IMR-90 (cell line): ENCODE measurements at regions not wholly inside any gene's neighbourhood (a gene's known extent, or its start where the extent isn't known, plus 50 kb on each side); places are given as distances from the start of the nearest gene placed in this dataset.
A peak's percentile ranks its signal among the peaks of the same experiment; 100 is the strongest.

ENCODE experiments used
- ATAC-seq: fragments of 200-7000 bp; cut with Tn5 transposase; 2 replicates; pipeline ENCODE4 v1.9.1; 2020; ENCODE audit warnings: low read depth, mild to moderate bottlenecking, moderate library complexity
- BruUV-seq: library from RNA; stranded (reverse); fragments of 400-500 nt; replicated peaks from 2 replicates; lab custom pipeline; 2021; lab: Mats Ljungman, UMichigan
- CTCF ChIA-PET: fragments of 300-600 bp; formaldehyde crosslinking; extraction: SDS; loops from one replicate; lab custom pipeline; 2021; ENCODE audit warnings: antibody characterized with exemption; lab: Yijun Ruan, JAX
- POLR2A ChIA-PET: fragments of 300-600 bp; sonication (Branson Sonifier 250); formaldehyde crosslinking; loops from one replicate; lab custom pipeline; 2022; ENCODE audit warnings: antibody characterized with exemption; ENCODE audit not compliant: unreplicated experiment; lab: Charles Lee
- DNase-seq: peaks from one replicate; pipeline ENCODE4 v3.0.0; 2013
- H2AFZ ChIP-seq: replicated peaks from 2 replicates; pipeline ENCODE3; 2013; ENCODE audit warnings: low read length, mild to moderate bottlenecking; ENCODE audit not compliant: poor library complexity
- H2AK5ac ChIP-seq: 2 replicates; pipeline ENCODE4 v1.6.1; 2013; ENCODE audit warnings: low read depth, low read length, inconsistent platforms
- H2AK9ac ChIP-seq: replicated peaks from 2 replicates; pipeline ENCODE3; 2013; ENCODE audit warnings: mild to moderate bottlenecking, low read depth, low read length, moderate library complexity; ENCODE audit not compliant: poor library complexity
- H2BK120ac ChIP-seq: 2 replicates; pipeline ENCODE4 v1.6.1; 2013; ENCODE audit warnings: low read depth, low read length, inconsistent platforms
- H2BK15ac ChIP-seq: 3 replicates; pipeline ENCODE4 v1.6.1; 2013; ENCODE audit warnings: low read depth, low read length, inconsistent platforms
- H2BK20ac ChIP-seq: 2 replicates; pipeline ENCODE4 v1.6.1; 2013; ENCODE audit warnings: low read depth, mild to moderate bottlenecking, inconsistent platforms, low read length, moderate library complexity
- H2BK5ac ChIP-seq: 2 replicates; pipeline ENCODE4 v1.6.1; 2013; ENCODE audit warnings: mild to moderate bottlenecking, low read depth, low read length, inconsistent platforms; ENCODE audit not compliant: poor library complexity, severe bottlenecking
- H3K14ac ChIP-seq: replicated peaks from 2 replicates; pipeline ENCODE4 v1.6.1; 2013; ENCODE audit warnings: low read depth, low read length, inconsistent platforms
- H3K18ac ChIP-seq: 2 replicates; pipeline ENCODE4 v1.6.1; 2013; ENCODE audit warnings: low read depth, low read length, control low read depth
- H3K23ac ChIP-seq: 2 replicates; pipeline ENCODE4 v1.6.1; 2013; ENCODE audit warnings: low read depth, low read length, inconsistent platforms
- H3K27ac ChIP-seq: 2 replicates; pipeline ENCODE4 v1.5.1; 2013; ENCODE audit warnings: mild to moderate bottlenecking, control low read depth, low read length; ENCODE audit not compliant: insufficient read depth
- H3K27me3 ChIP-seq: 2 replicates; pipeline ENCODE4 v1.6.1; 2013; ENCODE audit warnings: low read length; ENCODE audit not compliant: control insufficient read depth, insufficient read depth
- H3K36me3 ChIP-seq: 2 replicates; pipeline ENCODE4 v1.6.1; 2013; ENCODE audit warnings: low read length, mixed read lengths; ENCODE audit not compliant: control insufficient read depth, insufficient read depth
- H3K4ac ChIP-seq: 2 replicates; pipeline ENCODE4 v1.6.1; 2013; ENCODE audit warnings: low read depth, low read length, inconsistent platforms
- H3K4me1 ChIP-seq: 2 replicates; pipeline ENCODE4 v1.6.1; 2013; ENCODE audit warnings: low read length, mixed read lengths; ENCODE audit not compliant: control insufficient read depth, insufficient read depth
- H3K4me2 ChIP-seq: 2 replicates; pipeline ENCODE4 v1.6.1; 2013; ENCODE audit warnings: low read depth, mild to moderate bottlenecking, control low read depth, low read length, moderate library complexity
- H3K4me3 ChIP-seq: 2 replicates; pipeline ENCODE4 v1.5.1; 2013; ENCODE audit warnings: low read depth, mild to moderate bottlenecking, control low read depth, low read length, moderate library complexity; ENCODE audit not compliant: insufficient read depth
- H3K56ac ChIP-seq: 2 replicates; pipeline ENCODE4 v1.6.1; 2013; ENCODE audit warnings: low read length, inconsistent platforms; ENCODE audit not compliant: insufficient read depth; ENCODE audit errors: extremely low read depth
- H3K79me1 ChIP-seq, 2 experiments: 2 replicates each; pipeline ENCODE4 v1.6.1; 2013; ENCODE audit warnings: low read length in 2 of 2, inconsistent platforms in 1 of 2, low read depth in 1 of 2
- H3K9ac ChIP-seq: 2 replicates; pipeline ENCODE4 v1.6.1; 2013; ENCODE audit warnings: low read depth, low read length, control low read depth
- H3K9me1 ChIP-seq: 2 replicates; pipeline ENCODE4 v1.6.1; 2013; ENCODE audit warnings: low read length, inconsistent platforms; ENCODE audit not compliant: insufficient read depth
- H3K9me3 ChIP-seq: 2 replicates; pipeline ENCODE4 v1.6.1; 2013; ENCODE audit warnings: low read length; ENCODE audit not compliant: control insufficient read depth, insufficient read depth
- H4K20me1 ChIP-seq: 2 replicates; pipeline ENCODE4 v1.6.1; 2013; ENCODE audit warnings: low read length, inconsistent platforms; ENCODE audit not compliant: insufficient read depth
- H4K5ac ChIP-seq: 2 replicates; pipeline ENCODE4 v1.6.1; 2013; ENCODE audit warnings: mild to moderate bottlenecking, low read depth, low read length, control low read depth
- H4K8ac ChIP-seq, 2 experiments: 2 replicates each; pipeline ENCODE4 v1.6.1; 2013; ENCODE audit warnings: low read depth in 2 of 2, low read length in 2 of 2, control low read depth in 1 of 2, inconsistent platforms in 1 of 2
- H4K91ac ChIP-seq: 2 replicates; pipeline ENCODE4 v1.6.1; 2013; ENCODE audit warnings: low read depth, low read length, inconsistent platforms; ENCODE audit not compliant: insufficient read depth
- BHLHE40 ChIP-seq: fragments of 150-350 bp; IDR thresholded peaks from 2 replicates; pipeline ENCODE4 v1.6.1; 2016; ENCODE audit warnings: mild to moderate bottlenecking, low read depth, low read length
- CEBPB ChIP-seq: IDR thresholded peaks from 2 replicates; pipeline ENCODE4 v1.6.1; 2012; ENCODE audit warnings: low read depth, low read length, improper control_type of control experiment
- CHD1 ChIP-seq: IDR thresholded peaks from 2 replicates; pipeline ENCODE4 v1.6.1; 2012; ENCODE audit warnings: low read depth, low read length, improper control_type of control experiment
- FOS ChIP-seq: fragments of 150-350 bp; IDR thresholded peaks from 2 replicates; pipeline ENCODE4 v1.6.1; 2016; ENCODE audit warnings: low read depth, low read length
- MAZ ChIP-seq: IDR thresholded peaks from 2 replicates; pipeline ENCODE4 v1.6.1; 2012; ENCODE audit warnings: low read depth, mild to moderate bottlenecking, low read length, improper control_type of control experiment, moderate library complexity, borderline replicate concordance
- MXI1 ChIP-seq: IDR thresholded peaks from 2 replicates; pipeline ENCODE4 v1.6.1; 2012; ENCODE audit warnings: low read depth, mild to moderate bottlenecking, low read length, moderate library complexity, borderline replicate concordance
- NFE2L2 ChIP-seq: fragments of 150-350 bp; IDR thresholded peaks from 2 replicates; pipeline ENCODE4 v1.6.1; 2016; ENCODE audit warnings: low read depth, mild to moderate bottlenecking, low read length
- RAD21 ChIP-seq: IDR thresholded peaks from 2 replicates; pipeline ENCODE4 v1.6.1; 2012; ENCODE audit warnings: low read length, improper control_type of control experiment
- RCOR1 ChIP-seq: IDR thresholded peaks from 2 replicates; pipeline ENCODE4 v1.6.1; 2012; ENCODE audit warnings: mild to moderate bottlenecking, low read length, improper control_type of control experiment; ENCODE audit not compliant: insufficient replicate concordance
- SMC3 ChIP-seq: fragments of 150-350 bp; IDR thresholded peaks from 2 replicates; pipeline ENCODE4 v1.6.1; 2016; ENCODE audit warnings: low read depth, mild to moderate bottlenecking, antibody characterized with exemption, low read length, moderate library complexity
- WGBS, 2 experiments: methylation state at CpG; one replicate each; pipeline versions ENCODE4 v1.1.5 to v1.1.7; 2013; ENCODE audit warnings: missing lambda C conversion rate in 2 of 2; ENCODE audit not compliant: insufficient read length in 1 of 2; ENCODE audit errors: extremely low coverage in 2 of 2; 5-methylcytosine and 5-hydroxymethylcytosine counted together
- dilution Hi-C: fragments of 300-500 bp; cut with HindIII; formaldehyde crosslinking; loops from one replicate; pipeline ENCODE4 v1.14.3; 2018; ENCODE audit warnings: low sequenced_read_pairs; ENCODE audit not compliant: unreplicated experiment
- in situ Hi-C: fragments of 300-500 bp; cut with MboI; formaldehyde crosslinking; loops from 3 replicates; pipeline ENCODE4 v1.14.3; 2019; ENCODE audit warnings: low sequenced_read_pairs, inconsistent platforms, mixed read lengths
- intact Hi-C: fragments of 100-400 bp; cut with micrococcal nuclease; formaldehyde crosslinking; loops from 2 replicates; pipeline ENCODE4 v1.10.0; 2022
- TF ChIP-seq, protein P1 (sequence below): fragments of 150-350 bp; IDR thresholded peaks from 2 replicates; pipeline ENCODE4 v1.6.1; 2017; ENCODE audit warnings: mild to moderate bottlenecking, antibody characterized with exemption, low read length, low read depth
- TF ChIP-seq, protein P2 (sequence below): conservative IDR thresholded peaks from 2 replicates; pipeline ENCODE4 v1.5.1; 2012; ENCODE audit warnings: mild to moderate bottlenecking, low read depth, low read length, improper control_type of control experiment

DNA sequence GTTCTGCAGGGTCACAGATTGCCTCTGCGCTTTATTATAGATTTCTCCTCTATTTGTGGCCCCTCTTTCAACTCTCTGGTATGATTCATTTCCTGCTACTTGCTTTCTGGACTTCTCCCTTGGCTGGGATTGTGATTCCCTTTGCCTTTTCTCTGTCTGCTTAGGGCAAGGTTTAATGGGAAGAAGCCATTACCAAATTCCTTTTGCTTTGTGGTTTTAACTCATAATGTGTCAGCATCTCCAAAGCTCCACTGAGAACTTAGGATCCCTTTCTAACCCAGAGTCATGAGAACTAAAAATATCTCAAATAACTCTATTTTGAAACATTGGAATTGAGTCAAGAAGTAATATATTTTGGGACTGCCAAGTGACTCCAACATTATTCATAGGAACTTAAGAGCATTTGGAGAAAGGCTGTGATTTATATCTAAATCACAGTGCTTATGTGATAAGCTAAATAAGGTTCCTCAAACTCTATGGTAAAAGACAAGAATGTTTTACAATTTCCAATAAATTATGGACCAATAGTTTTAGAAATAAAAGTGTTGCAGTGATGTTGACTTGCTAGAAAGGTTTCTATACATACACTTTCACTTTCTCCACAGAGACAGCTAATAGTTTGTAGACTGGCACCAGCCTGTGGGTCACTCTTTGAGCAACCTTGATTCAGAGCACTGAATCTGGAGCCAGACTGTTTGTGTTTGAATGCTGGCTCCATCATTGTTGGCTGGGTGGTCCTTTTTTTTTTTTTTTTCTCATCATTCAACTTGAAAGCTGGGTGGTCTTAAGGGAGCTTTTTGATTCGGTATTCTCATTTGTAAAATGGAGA lies 93.9 kb downstream of the DACT1 start:
- no peaks in the 10 kb centered on the region for H3K79me1 ChIP-seq
- no peak overlapping the region for H2AK9ac ChIP-seq
- H4K8ac ChIP-seq, result peak overlapping the region in 1 of 2 experiments; percentile 59; a peak in 2 of 4 replicates
- intact Hi-C loops, result no loop called here
- no peaks in the 10 kb centered on the region for H3K9me3 ChIP-seq
- CTCF ChIA-PET, result no interaction called here
- H2BK15ac ChIP-seq, result peak overlapping the region; percentile 78; the same call in 1 of the 3 replicates
- no peak overlapping the region; the same call in 1 of the 2 replicates for H3K56ac ChIP-seq
- in situ Hi-C loops, result no loop called here
- peak overlapping the region; percentile 91 for H2BK20ac ChIP-seq
- dilution Hi-C loops, result no loop called here
- no peak overlapping the region for H3K4me3 ChIP-seq
- H3K36me3 ChIP-seq, result no peaks in the 10 kb centered on the region
- no TSS peak for BruUV-seq
- peak overlapping the region; percentile 90 for H3K18ac ChIP-seq
- peak overlapping the region; percentile 71 for H3K27ac ChIP-seq
- H4K5ac ChIP-seq, result no peak overlapping the region
- peak overlapping the region; percentile 92 for H3K4me2 ChIP-seq
- POLR2A ChIA-PET, result interaction anchor here (0.6 to 0.7 kb wide), 2 partner anchors 14 to 200 kb away, joined by 3 to 5 read pairs; no protein-coding TSS in a partner anchor
- H2BK5ac ChIP-seq, result peak overlapping the region; percentile 47
- H4K91ac ChIP-seq, result no peak overlapping the region; the same call in 1 of the 2 replicates
- H2AFZ ChIP-seq, result no peak overlapping the region
- H3K4ac ChIP-seq, result peak overlapping the region; percentile 69; the same call in 1 of the 2 replicates
- no peak overlapping the region for H3K9ac ChIP-seq
- H3K4me1 ChIP-seq, result peaks cover 4% of the 10 kb centered on the region
- peak overlapping the region; percentile 93; the same call in 1 of the 2 replicates for H3K14ac ChIP-seq
- no CpG with 5 or more reads among the region's 2 CpGs for WGBS, 2 experiments
- peaks cover 6% of the 10 kb centered on the region; the same call in 1 of the 2 replicates for H4K20me1 ChIP-seq
- DNase-seq (peak; percentile 99), ATAC-seq (peak; percentile 97)
- peak overlapping the region; percentile 65; the same call in 1 of the 2 replicates for H2AK5ac ChIP-seq
- peak overlapping the region; percentile 71; the same call in 1 of the 2 replicates for H3K23ac ChIP-seq
- H3K27me3 ChIP-seq, result no peaks in the 10 kb centered on the region
- H3K9me1 ChIP-seq, result peaks cover 4% of the 10 kb centered on the region
- peak overlapping the region; percentile 92; the same call in 1 of the 2 replicates for H2BK120ac ChIP-seq
- TF ChIP-seq FOS (peak; percentile 59), BHLHE40 (peak; percentile 32; the same call in 1 of the 2 replicates), RCOR1 (no peak), NFE2L2 (peak; percentile 56), RAD21 (peak; percentile 18; the same call in 1 of the 2 replicates), CEBPB (no peak; the same call in 1 of the 2 replicates), SMC3 (0 out of 2 replicates have a peak, but pooled peaks have one; percentile 15), MXI1 (no peak), MAZ (0 out of 2 replicates have a peak, but pooled peaks have one; percentile 20), CHD1 (no peak)
- TF ChIP-seq, protein P1, sequence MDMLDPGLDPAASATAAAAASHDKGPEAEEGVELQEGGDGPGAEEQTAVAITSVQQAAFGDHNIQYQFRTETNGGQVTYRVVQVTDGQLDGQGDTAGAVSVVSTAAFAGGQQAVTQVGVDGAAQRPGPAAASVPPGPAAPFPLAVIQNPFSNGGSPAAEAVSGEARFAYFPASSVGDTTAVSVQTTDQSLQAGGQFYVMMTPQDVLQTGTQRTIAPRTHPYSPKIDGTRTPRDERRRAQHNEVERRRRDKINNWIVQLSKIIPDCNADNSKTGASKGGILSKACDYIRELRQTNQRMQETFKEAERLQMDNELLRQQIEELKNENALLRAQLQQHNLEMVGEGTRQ, result no peak
- TF ChIP-seq, protein P2, sequence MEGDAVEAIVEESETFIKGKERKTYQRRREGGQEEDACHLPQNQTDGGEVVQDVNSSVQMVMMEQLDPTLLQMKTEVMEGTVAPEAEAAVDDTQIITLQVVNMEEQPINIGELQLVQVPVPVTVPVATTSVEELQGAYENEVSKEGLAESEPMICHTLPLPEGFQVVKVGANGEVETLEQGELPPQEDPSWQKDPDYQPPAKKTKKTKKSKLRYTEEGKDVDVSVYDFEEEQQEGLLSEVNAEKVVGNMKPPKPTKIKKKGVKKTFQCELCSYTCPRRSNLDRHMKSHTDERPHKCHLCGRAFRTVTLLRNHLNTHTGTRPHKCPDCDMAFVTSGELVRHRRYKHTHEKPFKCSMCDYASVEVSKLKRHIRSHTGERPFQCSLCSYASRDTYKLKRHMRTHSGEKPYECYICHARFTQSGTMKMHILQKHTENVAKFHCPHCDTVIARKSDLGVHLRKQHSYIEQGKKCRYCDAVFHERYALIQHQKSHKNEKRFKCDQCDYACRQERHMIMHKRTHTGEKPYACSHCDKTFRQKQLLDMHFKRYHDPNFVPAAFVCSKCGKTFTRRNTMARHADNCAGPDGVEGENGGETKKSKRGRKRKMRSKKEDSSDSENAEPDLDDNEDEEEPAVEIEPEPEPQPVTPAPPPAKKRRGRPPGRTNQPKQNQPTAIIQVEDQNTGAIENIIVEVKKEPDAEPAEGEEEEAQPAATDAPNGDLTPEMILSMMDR, result no peak
